ENCODE measurements at regions not wholly inside any gene's neighbourhood (a gene's known extent, or its start where the extent isn't known, plus 50 kb on each side); places are given as distances from the start of the nearest gene placed in this dataset.

GRCh38 chr2:183250472-183250871 is 126.2 kb downstream of the NUP35 start:
- ChIA-PET CTCF (ENCODE audit: low intra/inter-chr PET ratio) (no interaction called here), POLR2A (no interaction called here)
- H3K9me3 ChIP-seq (replicated peaks; ENCODE audit: control insufficient read depth, insufficient read depth, low read depth, low read length): no peaks in the 10 kb centered on the region
- no peak overlapping the region for H3K27ac ChIP-seq (ENCODE audit: extremely low read depth, low read depth, low read length)
- no peak for TF ChIP-seq HNRNPLL (IDR thresholded peaks at IDR 0.05; ENCODE audit: low read depth, low read length, poor library complexity, severe bottlenecking)
- no peak for TF ChIP-seq TSC22D4 (tag; IDR thresholded peaks at IDR 0.05)
- no peak for TF ChIP-seq ATF3 (IDR thresholded peaks at IDR 0.05)
- no peak for TF ChIP-seq ATF3 (CRISPR knock-in tag; conservative IDR thresholded peaks at IDR 0.05)
- TF ChIP-seq ATF6 (CRISPR knock-in tag; IDR thresholded peaks at IDR 0.05): no peak
- no peak for TF ChIP-seq RNF219 (CRISPR knock-in tag; IDR thresholded peaks at IDR 0.05)
- H3K4me3 ChIP-seq: no peak overlapping the region
- no peaks in the 10 kb centered on the region for H4K20me1 ChIP-seq (replicated peaks; ENCODE audit: control insufficient read depth, insufficient read depth, low read length)
- H3K4me1 ChIP-seq (replicated peaks in 1 of 2; ENCODE audit: control insufficient read depth in 2 of 2, insufficient read depth in 2 of 2, low read length in 2 of 2): no peaks in the 10 kb centered on the region
- no peak overlapping the region for H2AFZ ChIP-seq (ENCODE audit: low read depth, low read length)
- in situ Hi-C loops (cut with MboI): no loop called here
- WGBS (ENCODE audit: insufficient coverage, low coverage, missing lambda C conversion rate): 19% methylated on average over 3 of the region's 3 CpGs
- DNase-seq (ENCODE audit: extremely low read depth in 1 of 4, low spot score in 3 of 4) (no peak), ATAC-seq (no peak), FAIRE-seq (no peak)
- peaks cover 0 to 7% of the 10 kb centered on the region in 2 experiments; a peak in 1 of 5 replicates for H3K27me3 ChIP-seq (ENCODE audit: control insufficient read depth in 2 of 2, insufficient read depth in 2 of 2, low read length in 2 of 2)
- no peaks in the 10 kb centered on the region for H3K79me2 ChIP-seq (ENCODE audit: control insufficient read depth, insufficient read depth, low read length)
- H3K9ac ChIP-seq (ENCODE audit: insufficient read depth in 1 of 2, low read depth in 2 of 2, low read length in 2 of 2): no peak overlapping the region
- H3K4me2 ChIP-seq (ENCODE audit: insufficient read depth, low read length): no peak overlapping the region
- no peaks in the 10 kb centered on the region for H3K9me1 ChIP-seq (ENCODE audit: control insufficient read depth, insufficient read depth, low read length)
- H3K36me3 ChIP-seq (ENCODE audit: control insufficient read depth, insufficient read depth, low read length): no peaks in the 10 kb centered on the region
- intact Hi-C loops (cut with micrococcal nuclease): no loop called here
- no TSS peak for BruUV-seq (replicated peaks)
